ENCODE measurements at regions not wholly inside any gene's neighbourhood (a gene's known extent, or its start where the extent isn't known, plus 50 kb on each side); places are given as distances from the start of the nearest gene placed in this dataset.

- ChIA-PET CTCF (no interaction called here), POLR2A (no interaction called here)
- no peak for TF ChIP-seq CTCF (IDR thresholded peaks at IDR 0.05; ENCODE audit: control extremely low read depth, extremely low read depth, low read depth, missing control alignments)
- no peak for DNase-seq (ENCODE audit: extremely low spot score)
Observed at GRCh38 chr18:27278131-27278530, 93.0 kb upstream of the CHST9 start.

GRCh38 chr18:27277554-27277953 lies 92.4 kb upstream of the CHST9 start:
- CTCF ChIA-PET: no interaction called here
- no peak for DNase-seq (ENCODE audit: extremely low spot score)
- TF ChIP-seq CTCF (IDR thresholded peaks at IDR 0.05; ENCODE audit: control extremely low read depth, extremely low read depth, low read depth, missing control alignments): no peak
- POLR2A ChIA-PET: no interaction called here

- no peak for TF ChIP-seq CTCF (IDR thresholded peaks at IDR 0.05; ENCODE audit: control extremely low read depth, extremely low read depth, low read depth, missing control alignments)
- ChIA-PET POLR2A (no interaction called here), CTCF (no interaction called here)
- DNase-seq (ENCODE audit: extremely low spot score): no peak
Observed at GRCh38 chr18:27276886-27277285, 91.8 kb upstream of the CHST9 start.

- POLR2A ChIA-PET: no interaction called here
- no peak for TF ChIP-seq CTCF (IDR thresholded peaks at IDR 0.05; ENCODE audit: control extremely low read depth, extremely low read depth, low read depth, missing control alignments)
- no peak for DNase-seq (ENCODE audit: extremely low spot score)
- CTCF ChIA-PET: no interaction called here
Observed at GRCh38 chr18:27276479-27276878, 91.4 kb upstream of the CHST9 start.

GRCh38 chr18:27274901-27275300 lies 89.8 kb upstream of the CHST9 start:
- POLR2A ChIA-PET: no interaction called here
- TF ChIP-seq CTCF (IDR thresholded peaks at IDR 0.05; ENCODE audit: control extremely low read depth, extremely low read depth, low read depth, missing control alignments): no peak
- CTCF ChIA-PET: no interaction called here
- DNase-seq (ENCODE audit: extremely low spot score): no peak

GRCh38 chr18:27270508-27270907 lies 85.4 kb upstream of the CHST9 start:
- DNase-seq (ENCODE audit: extremely low spot score): no peak
- ChIA-PET POLR2A (no interaction called here), CTCF (no interaction called here)
- no peak for TF ChIP-seq CTCF (IDR thresholded peaks at IDR 0.05; ENCODE audit: control extremely low read depth, extremely low read depth, low read depth, missing control alignments)

GRCh38 chr18:27263369-27263768 lies 78.3 kb upstream of the CHST9 start:
- no peak for TF ChIP-seq CTCF (IDR thresholded peaks at IDR 0.05; ENCODE audit: control extremely low read depth, extremely low read depth, low read depth, missing control alignments)
- ChIA-PET POLR2A (no interaction called here), CTCF (no interaction called here)
- DNase-seq (ENCODE audit: extremely low spot score): no peak

Data from GM10248 (cell line).